ENCODE measurements at regions not wholly inside any gene's neighbourhood (a gene's known extent, or its start where the extent isn't known, plus 50 kb on each side); places are given as distances from the start of the nearest gene placed in this dataset.

DNA sequence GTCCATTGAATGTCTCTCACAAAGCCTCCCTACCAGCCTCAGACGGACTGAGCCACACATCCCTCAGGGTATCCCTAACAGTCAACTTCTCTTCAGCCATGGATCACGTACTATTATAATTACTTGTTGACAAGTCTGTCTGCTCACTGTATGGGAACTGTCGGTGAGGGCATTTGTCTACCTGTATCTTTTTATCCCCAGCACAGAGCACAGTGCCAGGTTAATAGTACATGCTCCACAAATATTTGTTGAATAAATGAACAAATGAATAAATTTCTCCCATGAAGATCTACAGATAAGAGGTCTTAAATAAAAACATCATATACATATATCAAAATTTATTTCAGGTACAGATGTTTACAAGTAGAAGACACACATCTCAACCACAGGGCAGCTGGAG lies 414.0 kb downstream of the SOX9 start:
- no peak for TF ChIP-seq EZH2 (IDR thresholded peaks at IDR 0.05; ENCODE audit: borderline replicate concordance, low read depth, low read length, poor library complexity, severe bottlenecking)
- TF ChIP-seq, protein P1, sequence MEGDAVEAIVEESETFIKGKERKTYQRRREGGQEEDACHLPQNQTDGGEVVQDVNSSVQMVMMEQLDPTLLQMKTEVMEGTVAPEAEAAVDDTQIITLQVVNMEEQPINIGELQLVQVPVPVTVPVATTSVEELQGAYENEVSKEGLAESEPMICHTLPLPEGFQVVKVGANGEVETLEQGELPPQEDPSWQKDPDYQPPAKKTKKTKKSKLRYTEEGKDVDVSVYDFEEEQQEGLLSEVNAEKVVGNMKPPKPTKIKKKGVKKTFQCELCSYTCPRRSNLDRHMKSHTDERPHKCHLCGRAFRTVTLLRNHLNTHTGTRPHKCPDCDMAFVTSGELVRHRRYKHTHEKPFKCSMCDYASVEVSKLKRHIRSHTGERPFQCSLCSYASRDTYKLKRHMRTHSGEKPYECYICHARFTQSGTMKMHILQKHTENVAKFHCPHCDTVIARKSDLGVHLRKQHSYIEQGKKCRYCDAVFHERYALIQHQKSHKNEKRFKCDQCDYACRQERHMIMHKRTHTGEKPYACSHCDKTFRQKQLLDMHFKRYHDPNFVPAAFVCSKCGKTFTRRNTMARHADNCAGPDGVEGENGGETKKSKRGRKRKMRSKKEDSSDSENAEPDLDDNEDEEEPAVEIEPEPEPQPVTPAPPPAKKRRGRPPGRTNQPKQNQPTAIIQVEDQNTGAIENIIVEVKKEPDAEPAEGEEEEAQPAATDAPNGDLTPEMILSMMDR (conservative IDR thresholded peaks at IDR 0.05; ENCODE audit: low read depth, low read length): no peak

All from A673 (cell line).